GM12873 (cell line): ENCODE measurements at regions not wholly inside any gene's neighbourhood (a gene's known extent, or its start where the extent isn't known, plus 50 kb on each side); places are given as distances from the start of the nearest gene placed in this dataset.

Source experiments
- TF ChIP-seq, protein P1 (sequence below): IDR thresholded peaks from 2 replicates; pipeline ENCODE4 v1.5.1; 2012; ENCODE audit warnings: low read depth, mild to moderate bottlenecking, moderate library complexity, low read length, control low read depth; ENCODE audit not compliant: insufficient read depth; ENCODE audit errors: missing control alignments

DNA sequence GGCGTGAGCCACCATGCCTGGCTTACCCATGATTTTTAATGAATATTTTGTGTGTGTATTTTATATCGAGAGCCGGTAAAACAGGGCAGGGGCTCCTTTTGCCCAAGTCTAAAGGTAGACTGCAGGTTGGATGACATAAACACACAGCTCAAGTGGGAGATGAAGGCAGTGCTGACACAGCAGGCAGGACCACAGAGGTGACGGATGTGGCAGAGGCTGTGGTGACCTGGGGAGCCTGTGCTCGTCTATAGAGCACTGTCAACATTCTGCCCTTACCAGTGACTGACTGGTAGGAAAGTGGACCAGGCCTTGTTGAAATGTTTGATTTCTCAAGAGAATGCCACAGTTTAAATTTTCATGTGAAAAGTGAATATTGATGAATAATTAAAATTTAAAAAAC, 137.5 kb downstream of the ZFP64 start:
- TF ChIP-seq, protein P1, sequence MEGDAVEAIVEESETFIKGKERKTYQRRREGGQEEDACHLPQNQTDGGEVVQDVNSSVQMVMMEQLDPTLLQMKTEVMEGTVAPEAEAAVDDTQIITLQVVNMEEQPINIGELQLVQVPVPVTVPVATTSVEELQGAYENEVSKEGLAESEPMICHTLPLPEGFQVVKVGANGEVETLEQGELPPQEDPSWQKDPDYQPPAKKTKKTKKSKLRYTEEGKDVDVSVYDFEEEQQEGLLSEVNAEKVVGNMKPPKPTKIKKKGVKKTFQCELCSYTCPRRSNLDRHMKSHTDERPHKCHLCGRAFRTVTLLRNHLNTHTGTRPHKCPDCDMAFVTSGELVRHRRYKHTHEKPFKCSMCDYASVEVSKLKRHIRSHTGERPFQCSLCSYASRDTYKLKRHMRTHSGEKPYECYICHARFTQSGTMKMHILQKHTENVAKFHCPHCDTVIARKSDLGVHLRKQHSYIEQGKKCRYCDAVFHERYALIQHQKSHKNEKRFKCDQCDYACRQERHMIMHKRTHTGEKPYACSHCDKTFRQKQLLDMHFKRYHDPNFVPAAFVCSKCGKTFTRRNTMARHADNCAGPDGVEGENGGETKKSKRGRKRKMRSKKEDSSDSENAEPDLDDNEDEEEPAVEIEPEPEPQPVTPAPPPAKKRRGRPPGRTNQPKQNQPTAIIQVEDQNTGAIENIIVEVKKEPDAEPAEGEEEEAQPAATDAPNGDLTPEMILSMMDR, result no peak

GRCh38 chr20:52049001-52049731, 142.4 kb downstream of the ZFP64 start:
- TF ChIP-seq, protein P1, result no peak

- TF ChIP-seq, protein P1, result no peak
Measured at GRCh38 chr20:52047811-52048764, 143.5 kb downstream of the ZFP64 start.

DNA sequence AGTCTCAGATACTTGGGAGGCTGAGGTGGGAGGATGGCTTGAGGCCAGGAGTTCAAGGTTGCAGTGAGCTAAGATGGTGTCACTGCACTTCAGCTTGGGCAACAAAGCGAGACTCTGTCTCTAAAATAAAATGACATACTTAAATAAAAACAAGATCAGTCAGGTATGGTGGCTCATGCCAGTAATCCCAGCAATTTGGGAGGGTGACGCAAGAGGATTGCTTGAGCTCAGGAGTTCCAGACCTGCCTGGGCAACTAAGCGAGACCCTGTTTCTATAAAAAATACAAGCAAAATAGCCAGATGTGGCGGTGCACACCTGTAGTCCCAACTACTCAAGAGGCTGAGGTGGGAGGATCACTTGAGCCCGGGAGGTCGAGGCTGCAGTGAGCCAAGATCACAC, 149.6 kb downstream of the ZFP64 start:
- TF ChIP-seq, protein P1, result no peak

DNA sequence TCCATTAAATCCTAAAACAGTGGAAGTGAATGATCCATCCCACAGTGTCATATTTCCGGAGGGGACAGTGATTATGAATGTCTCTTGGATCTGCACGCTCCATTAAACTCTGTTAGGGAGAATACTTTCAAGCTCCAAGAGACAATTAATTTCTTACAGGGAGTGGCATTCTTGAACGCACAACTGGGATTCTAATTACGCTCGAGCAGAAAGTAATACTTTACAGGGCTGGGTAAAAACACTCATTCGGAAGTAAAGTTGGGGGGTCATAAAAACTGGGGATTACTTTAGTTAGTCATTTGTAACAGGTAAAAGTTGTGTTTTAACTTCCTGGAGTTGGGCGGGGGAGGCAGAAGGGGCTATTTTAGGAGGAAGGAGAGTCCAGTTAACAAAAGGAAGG, 151.8 kb downstream of the ZFP64 start:
- TF ChIP-seq, protein P1, result no peak

- TF ChIP-seq, protein P1, result no peak
Measured at GRCh38 chr20:52037370-52037769, 154.2 kb downstream of the ZFP64 start.

GRCh38 chr20:52035977-52036376, 155.6 kb downstream of the ZFP64 start:
- TF ChIP-seq, protein P1, result no peak
